NAMALWA (cell line): ENCODE measurements at regions not wholly inside any gene's neighbourhood (a gene's known extent, or its start where the extent isn't known, plus 50 kb on each side); places are given as distances from the start of the nearest gene placed in this dataset.

Experiments
- DNase-seq: peaks from one replicate; pipeline ENCODE4 v3.0.0-alpha.2; 2015; ENCODE audit warnings: low spot score

DNA sequence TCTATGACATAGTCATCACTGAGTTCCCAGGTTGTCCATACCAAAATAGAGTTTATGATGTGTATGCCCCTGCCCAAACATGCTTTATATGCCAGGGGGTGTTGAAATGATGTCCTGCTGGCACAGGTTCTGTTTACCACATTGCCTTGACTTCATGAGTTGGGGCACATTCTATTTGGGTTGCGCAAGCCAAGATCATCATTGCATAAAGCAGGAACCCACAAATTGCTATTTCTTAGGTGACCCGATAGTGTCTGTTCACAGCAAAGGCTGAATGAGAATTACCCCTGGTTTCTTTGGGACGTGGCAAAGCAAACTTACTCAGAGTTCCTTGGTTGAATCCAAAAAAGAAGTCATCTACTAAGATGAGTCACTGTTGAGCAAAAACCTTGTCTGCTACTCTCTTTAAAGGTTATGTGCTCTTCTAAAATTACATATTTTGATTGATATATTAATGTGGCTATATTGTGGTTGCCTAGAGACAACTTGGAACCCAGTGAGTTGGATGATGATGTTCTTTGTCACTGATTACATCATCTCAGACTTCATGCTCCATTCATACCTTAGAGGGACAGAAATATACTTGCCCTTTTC lies 912.6 kb upstream of the SOX9 start:
- no peak for DNase-seq

DNA sequence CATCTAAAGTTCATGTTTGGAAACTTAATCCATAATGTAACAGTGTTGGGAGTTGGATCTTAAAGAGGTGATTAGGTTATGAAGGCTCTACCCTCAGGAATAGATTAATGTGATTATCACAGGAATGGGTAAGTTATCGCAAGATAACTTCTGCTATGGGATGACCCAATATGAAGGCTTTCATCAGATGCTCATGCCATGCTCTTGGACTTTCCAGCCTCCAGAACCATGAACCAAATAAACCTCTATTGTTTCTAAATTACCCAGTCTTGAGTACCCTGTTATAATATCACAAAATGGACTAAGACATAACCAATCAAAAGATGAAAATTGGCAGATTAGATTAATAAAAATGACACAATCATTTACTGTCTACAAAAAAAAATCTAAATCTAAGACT lies 906.9 kb upstream of the SOX9 start:
- DNase-seq = no peak

DNA sequence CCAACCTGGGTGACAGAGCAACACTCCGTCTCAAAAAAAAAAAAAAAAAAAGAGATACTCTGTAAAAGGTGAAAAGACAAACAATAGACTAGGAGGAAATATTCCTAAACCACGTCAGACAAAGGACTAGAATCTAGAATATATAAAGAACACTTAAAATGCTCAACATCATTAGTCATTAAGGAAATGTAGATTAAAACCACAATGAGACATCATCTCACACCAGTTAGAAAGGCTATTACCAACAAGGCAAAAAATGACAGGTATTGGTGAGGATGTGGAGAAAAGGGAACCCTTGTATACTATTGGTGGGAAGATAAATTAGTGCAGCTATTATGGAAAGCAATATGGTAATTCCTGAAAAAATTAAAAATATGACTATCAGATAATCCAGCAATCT lies 903.1 kb upstream of the SOX9 start:
- DNase-seq = no peak

DNA sequence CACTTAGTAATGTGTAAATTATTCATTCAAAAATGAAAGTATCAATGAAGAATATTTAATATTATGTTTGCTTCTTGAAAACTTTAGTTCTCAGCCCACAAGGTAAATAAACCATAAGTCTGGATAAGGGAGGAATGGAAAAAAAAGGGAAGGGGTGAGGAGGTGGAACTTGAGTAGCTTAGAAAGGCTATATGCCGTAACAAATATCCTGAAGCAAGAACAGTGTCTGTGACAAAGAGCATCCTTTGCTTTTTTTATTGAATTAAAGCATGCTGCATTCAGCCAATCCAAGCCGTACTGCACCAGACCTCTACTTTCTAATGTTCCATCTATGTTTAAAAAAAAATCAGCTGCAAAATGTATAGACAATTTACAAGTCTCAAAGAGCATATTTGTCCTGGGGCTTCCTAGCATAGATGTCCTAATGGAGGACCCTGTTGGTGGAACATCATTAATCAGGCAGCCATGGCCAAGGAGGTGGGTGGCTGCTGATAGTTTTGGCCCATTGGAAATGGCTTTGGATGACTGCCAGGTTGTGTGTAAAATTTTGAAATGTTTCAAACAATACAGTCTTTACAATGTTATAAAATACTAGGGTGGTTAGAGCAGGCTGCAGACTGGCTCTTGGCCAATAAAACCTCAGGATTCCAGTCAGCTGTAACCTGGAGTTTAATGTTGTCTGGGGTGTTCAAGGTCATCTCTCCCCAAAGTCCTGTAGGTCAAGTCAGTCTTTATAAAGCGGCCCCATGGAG lies 895.8 kb upstream of the SOX9 start:
- no peak for DNase-seq

DNA sequence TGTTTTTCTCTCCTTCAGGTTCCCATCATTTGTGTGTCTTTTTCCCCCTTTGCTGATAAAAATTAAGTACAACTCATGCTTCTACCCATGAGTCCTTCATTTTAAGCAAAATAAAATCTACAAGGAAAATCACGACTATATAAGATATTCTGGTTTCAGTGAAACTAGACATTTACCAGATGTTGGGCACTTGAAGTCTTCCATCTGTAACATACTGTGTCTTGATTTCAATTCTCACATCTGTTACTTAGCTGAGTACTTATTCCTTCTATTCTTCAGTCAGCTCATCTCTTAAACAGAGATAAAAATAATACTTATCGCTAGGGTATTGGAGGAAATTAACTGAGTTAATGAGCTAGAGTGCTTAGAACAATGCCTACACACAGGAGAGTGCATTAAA lies 893.0 kb upstream of the SOX9 start:
- no peak for DNase-seq

DNA sequence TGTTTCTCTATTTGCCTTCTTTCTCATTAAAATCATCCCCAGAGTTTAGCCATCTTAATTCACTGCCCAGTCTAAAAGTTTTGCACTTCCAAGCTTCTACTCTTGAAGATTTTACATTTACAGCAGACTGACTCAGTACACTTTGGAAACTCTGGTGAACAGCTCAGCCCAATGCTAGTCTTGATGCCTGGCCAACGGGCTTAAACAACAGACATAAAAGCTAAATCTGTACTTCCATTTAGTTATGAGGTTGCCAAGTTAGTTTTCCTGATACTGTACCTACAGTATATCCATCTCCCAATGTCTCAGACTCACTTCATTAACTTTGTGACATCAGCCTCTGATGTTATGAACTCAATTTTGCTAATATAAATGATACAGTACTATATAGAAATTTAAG lies 891.8 kb upstream of the SOX9 start:
- DNase-seq = no peak

DNA sequence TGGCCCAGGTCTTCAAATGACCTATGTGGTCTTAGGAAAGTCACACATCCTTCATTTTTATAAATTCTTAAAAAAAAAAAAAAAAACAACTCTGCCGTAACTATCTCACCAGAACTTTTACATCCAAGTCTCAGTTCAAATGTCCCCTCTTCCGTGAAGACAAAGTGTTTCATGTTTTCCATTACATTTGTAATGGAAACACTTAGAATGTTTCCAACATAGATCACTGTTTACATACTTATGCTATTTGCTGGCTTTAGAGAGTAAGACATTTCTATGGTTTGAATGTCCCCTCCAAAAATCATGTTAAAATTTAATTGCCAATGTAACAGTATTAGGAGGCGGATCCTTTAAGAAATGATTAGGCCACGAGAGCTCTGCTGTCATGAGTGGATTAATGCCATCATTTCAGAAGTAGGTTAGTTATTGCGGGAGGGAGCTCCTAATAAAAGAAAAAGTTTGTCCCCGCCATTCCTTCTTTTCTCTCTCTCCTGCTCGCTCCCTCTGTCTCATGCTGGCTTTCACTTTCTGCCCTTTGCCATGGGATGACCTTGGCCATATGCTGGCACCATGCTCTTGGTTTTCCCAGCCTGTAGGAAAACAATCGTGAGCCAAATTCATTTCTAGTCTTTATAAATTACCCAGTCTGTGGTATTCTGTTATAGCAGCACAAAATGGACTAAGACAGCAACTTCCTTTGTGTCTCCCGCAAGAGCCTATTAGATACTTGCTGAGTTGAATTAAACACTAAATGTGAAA lies 887.8 kb upstream of the SOX9 start:
- no peak for DNase-seq

DNA sequence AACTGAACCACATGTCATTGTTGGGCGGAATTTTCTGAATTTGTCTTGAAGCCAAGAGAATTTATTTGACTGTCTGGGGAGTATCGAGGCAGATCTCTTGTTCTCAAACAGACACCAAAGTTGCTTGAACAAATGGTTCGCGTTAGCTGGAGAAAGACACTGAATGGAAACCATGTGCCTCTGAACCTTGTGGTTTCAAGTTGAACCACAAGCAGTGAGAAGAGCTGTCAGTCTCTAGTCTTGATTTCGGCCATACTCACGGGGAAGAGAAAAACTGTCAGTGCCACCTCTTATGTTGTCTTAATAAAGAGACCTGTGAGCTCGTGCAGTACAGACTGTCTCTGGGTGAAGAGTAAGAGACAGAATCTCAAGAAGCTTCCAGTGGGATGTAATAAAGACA lies 886.5 kb upstream of the SOX9 start:
- no peak for DNase-seq

DNA sequence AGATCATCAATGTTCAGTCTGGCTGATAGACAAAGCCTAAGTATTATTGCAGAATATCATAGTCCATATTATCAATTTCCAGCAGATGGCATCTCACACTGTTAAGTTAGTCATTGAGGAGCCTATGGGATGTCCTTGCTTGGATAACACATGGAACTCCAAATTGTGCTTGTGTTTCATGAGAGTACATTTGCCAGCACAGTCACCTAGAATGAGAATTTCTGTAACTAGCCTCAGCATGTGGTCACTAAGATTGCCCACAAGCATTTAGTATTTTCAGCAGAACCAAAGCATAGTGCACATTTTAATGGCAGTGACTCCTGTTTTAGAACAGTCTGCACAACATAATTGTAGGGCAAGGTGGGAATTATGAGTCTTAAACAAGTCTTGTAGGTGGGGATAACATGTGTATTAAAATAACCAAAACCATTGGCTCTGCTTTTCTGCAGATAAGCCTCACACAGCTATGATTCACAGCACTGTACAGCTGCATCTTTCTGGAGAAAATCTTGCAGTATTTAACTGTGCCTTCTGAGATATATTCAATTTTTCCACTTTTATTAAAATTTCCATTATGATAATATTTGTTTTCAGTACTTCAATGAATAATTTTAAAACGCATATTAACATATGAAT lies 882.8 kb upstream of the SOX9 start:
- DNase-seq = no peak

DNA sequence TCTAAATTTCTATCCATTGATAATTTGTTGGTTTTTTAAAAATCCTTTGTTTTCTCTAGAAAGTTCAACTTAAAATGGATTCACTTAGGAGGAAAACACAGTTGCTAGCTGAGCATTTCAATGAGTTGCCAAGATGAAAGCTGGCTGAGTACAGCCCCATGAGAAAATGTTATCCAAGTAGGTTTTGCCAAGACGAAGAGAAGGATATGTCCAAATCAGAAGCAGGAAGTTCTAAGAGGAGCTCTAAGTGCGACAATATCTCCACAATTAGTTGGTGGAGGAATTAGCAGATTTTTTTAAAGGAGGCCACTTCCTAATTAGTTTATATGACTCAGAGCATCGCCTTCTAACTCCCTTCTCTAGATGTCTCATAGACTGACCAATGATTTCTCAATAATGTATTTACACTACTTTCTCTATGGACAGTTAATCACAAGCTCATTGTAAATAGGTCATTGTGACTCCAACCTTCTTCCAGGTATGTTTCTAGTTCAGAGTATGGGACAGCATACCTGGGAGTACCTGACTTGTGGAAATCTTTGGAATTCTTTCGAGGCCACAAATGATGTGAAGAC lies 873.3 kb upstream of the SOX9 start:
- no peak for DNase-seq

DNA sequence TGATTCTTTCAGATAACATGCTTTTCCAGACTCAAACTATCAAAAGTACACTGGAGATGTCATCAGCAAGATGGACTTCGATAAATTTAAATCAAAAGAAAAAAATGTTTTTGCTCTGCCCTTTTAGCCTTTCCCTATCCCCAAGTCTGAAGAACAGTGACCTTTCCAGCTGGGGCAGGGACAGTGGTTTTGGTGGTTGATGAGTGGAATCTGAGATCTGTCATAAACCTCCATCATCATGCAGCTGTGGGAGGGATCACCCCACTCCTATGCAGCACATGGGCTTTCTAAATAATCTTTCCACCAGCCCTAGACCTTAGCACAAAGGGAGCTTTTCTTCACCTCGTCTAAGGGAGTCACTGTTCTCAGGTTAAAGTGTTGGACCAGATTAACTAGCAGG lies 869.5 kb upstream of the SOX9 start:
- DNase-seq = no peak

DNA sequence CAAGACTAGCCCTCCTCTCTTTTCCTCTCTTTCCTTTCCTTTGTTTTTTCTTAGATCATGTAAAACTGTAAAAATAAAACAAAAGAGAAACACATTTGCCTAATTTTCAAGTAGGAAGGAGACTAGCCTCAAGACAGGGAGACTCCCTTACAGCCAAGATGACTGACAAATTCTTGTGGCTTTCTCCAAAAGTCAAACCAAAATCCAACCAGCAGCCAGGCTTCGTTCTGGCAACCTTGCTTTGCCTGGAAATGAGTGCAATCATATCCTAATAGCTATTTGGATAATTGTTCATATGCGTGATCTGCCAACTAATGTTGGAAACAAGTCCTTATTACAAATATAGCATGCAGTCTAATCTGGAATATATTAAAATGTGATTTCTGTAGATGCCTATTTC lies 868.9 kb upstream of the SOX9 start:
- DNase-seq = no peak

DNA sequence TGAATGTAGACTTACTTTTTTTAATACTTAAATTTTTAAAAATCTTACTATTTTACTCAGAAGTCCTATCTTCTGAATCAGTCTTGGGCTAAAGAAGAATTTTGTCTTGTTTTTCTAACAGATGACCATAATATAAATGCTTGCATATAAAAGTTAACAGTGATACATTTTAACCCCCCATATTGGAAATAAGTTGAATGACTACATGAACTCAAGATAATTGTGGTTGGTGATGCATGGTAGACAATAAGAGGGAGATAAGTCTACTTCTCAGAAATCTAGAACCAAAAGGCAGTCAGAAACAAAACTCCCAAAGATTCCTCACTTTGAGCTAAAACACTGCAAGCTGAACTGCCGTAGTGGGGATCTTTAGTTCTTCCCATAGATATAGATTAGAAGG lies 868.4 kb upstream of the SOX9 start:
- no peak for DNase-seq

DNA sequence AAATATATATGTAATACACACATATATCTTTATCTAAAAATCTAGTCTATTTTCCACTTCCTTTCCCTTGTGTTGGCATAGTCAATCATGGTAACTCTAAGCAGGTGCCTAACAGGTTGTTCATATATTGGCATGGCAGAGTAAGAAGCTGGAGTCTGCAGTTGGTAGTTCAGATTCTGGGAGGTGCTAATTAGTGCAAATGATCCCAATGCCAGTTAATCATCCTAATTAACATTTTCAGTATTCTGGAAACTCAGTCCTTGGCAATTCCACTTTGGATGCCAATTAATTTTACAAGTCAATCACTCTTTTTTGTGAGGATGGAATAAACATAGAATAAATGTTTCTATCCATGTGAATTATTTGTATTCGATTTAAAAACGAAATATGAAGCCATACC lies 863.7 kb upstream of the SOX9 start:
- DNase-seq = no peak

DNA sequence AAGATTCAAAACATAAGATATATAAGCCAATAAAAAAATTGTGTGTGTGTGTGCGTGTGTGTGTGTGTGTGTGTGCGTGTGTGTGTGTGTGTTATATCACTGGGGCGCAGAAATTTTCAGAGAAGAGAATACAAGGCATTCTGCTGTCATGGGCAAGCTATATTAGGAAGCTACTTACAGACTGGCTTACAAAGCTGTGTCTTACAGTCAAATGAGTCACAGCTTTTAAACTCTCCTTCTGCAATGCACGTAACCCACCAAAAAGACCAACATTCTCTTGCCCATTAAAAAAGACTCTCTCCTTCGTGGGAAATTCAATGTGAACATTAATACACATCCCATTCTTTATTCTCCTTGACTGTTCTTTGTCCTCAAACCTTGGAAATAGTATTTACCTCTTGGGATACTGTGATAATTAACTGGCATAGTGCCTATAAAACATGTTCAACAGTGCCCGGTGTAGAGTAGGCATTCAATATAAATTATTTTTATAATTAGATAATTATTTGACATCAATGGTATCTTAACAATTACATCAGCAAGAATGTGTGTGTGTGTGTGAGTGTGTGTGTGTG lies 860.4 kb upstream of the SOX9 start:
- DNase-seq = no peak

DNA sequence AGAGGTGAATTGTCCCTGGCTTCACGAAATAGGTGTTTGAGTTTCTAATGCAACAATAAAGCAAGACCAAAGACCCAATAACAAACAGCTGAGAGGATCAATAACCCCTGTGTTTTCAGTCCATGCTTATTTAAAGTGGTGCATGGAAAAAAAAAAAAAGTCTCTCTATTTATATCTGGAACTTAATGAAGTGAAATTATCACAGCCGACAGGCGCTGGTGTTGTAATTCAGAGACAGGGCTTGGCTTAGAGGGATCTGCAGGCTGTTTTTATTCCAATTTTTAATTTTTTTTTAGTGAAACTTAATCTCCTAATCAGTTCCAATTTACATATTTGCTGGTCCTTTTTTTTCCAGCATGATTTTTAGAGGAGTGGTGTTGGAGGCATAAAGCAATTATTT lies 858.2 kb upstream of the SOX9 start:
- no peak for DNase-seq

DNA sequence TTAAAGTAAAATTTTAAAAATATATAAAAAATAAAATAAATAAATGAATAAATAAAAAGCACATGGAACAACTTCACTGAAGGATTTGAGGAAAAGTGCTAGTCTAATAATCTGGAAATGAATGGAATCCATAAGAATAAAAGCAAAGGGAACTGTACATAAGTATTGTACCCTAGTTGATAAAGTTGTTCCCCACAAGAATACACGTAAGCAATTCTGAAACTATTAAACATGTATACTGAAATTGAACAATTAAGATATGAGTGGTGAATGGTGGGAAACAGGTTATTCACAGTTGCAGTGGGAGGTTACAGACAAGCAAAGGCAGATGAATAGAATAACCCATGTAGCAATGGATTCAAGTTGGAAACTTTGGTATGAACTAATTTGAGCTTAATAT lies 853.2 kb upstream of the SOX9 start:
- DNase-seq = no peak

DNA sequence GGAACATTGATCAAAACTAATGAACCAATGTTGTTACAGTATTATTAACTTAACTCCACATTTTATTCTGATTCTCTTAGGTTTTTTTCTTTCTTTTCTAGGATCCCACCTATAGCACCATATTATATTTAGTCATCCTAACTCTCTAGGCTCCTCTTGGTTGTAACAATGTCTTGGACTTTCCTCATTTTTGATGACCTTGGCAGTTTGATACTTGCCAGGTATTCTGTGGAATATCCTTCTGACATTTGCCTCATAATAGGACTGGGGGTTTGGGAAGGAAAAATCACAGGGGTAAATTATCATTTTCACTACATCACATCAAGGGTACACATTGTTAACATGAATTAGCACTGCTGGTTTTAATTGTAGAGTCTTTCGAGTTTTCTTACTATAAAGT lies 851.6 kb upstream of the SOX9 start:
- no peak for DNase-seq

DNA sequence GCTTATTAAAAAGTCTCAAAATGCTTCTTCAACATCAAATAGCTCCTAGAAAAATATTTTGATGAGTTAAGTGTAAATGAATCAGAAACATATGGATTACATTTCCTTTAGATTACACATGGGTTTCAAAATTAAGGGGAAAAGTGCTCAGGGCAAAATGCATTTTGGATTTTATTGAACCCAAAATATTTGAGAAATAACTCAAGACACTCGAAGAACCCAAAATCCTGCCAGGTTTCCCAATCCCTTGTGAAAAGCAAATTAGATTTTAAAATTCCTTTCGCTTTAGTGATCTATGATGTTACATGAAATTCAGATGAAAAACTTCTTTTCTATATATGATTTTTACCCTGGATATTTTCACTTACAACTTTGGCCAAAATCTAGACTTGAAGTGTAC lies 847.4 kb upstream of the SOX9 start:
- DNase-seq = no peak

DNA sequence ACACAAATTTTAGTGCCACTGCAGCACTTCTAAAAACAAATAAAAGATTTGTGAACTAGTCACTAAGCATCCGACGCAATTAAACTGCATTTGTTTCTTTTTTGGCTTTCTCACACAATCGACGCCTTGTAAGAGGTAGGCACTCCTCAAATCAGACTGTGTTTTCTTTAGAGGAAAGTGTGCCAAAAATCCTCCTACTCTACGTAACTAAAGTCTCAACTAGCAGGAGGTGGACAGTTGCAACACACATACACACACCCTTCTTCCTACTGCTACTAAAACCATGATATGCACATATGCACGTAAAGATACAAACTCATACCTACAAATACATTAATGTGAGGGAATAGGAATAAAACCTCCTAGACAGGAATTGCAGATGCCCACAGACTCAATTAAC lies 844.7 kb upstream of the SOX9 start:
- DNase-seq = no peak

DNA sequence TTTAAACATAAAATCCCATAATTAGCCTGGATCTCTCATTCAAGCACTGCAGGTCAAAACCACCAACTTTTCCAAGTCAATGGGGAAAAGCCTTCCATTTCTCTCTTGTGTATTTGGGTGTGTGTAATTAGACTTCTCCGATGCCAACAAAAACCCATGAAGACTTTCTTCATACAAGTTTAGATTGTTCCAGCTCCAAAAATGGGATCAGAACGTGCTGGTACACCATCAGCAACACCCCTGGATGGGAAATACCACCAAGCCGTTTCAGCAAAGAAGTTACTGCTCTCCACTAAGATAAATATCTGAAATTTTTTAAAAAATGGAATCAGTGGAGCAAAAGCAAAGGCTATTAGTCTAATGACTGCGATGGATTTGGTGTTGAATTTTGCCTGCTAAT lies 837.3 kb upstream of the SOX9 start:
- no peak for DNase-seq

DNA sequence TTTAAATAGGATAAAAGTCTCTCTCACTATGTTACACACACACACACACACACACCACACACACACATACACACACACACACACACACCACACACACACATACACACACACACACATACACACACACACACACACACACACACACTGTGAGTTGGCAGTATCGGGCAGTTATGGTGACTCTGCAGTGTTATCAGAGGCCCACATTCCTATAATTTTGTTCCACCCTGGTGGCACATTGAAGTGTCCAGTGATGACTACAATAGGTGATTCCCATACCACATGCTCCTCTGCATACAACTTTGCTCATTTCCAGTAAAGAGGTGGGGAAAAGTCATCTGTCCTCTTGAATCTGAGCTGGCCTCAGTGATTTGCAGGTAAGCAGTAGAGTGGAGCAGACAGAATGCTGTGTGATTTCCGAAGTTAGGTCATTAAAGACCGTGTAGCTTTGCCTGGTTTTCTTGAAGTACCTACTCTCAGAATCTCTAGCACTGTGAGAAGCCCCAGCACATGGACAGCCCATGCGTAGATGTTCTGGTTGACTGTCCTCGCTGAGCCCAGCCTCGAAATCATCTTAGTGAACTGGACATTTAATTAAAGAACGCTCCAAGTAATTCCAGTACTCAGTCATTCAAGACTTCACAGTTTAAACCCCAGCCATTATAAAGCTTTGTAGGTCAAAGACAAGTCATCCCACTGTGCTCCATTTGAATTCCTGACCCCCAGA lies 836.6 kb upstream of the SOX9 start:
- no peak for DNase-seq
